KMS-11 (cell line): ENCODE measurements at regions not wholly inside any gene's neighbourhood (a gene's known extent, or its start where the extent isn't known, plus 50 kb on each side); places are given as distances from the start of the nearest gene placed in this dataset.

Experiments
- H2AFZ ChIP-seq: fragments of 200-600 bp; sonication (generic); 2 replicates; pipeline ENCODE4 v1.6.1; 2016; ENCODE audit warnings: antibody characterized with exemption, mixed run types, low read depth
- H3K27ac ChIP-seq: fragments of 200-600 bp; sonication (generic); 2 replicates; pipeline ENCODE4 v1.6.1; 2016; ENCODE audit warnings: mild to moderate bottlenecking, mixed run types
- H3K27me3 ChIP-seq: fragments of 200-600 bp; sonication (generic); 2 replicates; pipeline ENCODE4 v1.6.1; 2017; ENCODE audit warnings: mild to moderate bottlenecking, low read depth, mixed run types, moderate library complexity; ENCODE audit not compliant: insufficient read depth
- H3K36me3 ChIP-seq: fragments of 200-600 bp; sonication (generic); 2 replicates; pipeline ENCODE4 v1.6.1; 2017; ENCODE audit warnings: mild to moderate bottlenecking, mixed run types; ENCODE audit not compliant: insufficient read depth
- H3K4me1 ChIP-seq: fragments of 200-600 bp; sonication (generic); 2 replicates; pipeline ENCODE4 v1.6.1; 2016; ENCODE audit warnings: mild to moderate bottlenecking, low read depth, mixed run types; ENCODE audit not compliant: poor library complexity, severe bottlenecking
- H3K4me2 ChIP-seq: fragments of 200-600 bp; sonication (generic); 2 replicates; pipeline ENCODE4 v1.7.0; 2016; ENCODE audit warnings: mild to moderate bottlenecking, mixed run types
- H3K4me3 ChIP-seq: fragments of 200-600 bp; sonication (generic); IDR thresholded peaks from 2 replicates; pipeline ENCODE4 v1.6.1; 2017; ENCODE audit warnings: low read depth, low read length, mixed read lengths; ENCODE audit not compliant: insufficient read depth
- H3K79me2 ChIP-seq: fragments of 200-600 bp; sonication (generic); 2 replicates; pipeline ENCODE4 v1.6.1; 2016; ENCODE audit warnings: low read depth, mixed run types; ENCODE audit not compliant: insufficient read depth
- H3K9ac ChIP-seq: fragments of 200-600 bp; sonication (generic); 2 replicates; pipeline ENCODE4 v1.6.1; 2016; ENCODE audit warnings: mild to moderate bottlenecking, mixed run types
- H4K20me1 ChIP-seq: fragments of 200-600 bp; sonication (generic); 2 replicates; pipeline ENCODE4 v1.6.1; 2016; ENCODE audit warnings: mild to moderate bottlenecking, mixed run types; ENCODE audit not compliant: insufficient read depth
- TF ChIP-seq, protein P1 (sequence below): fragments of 200-600 bp; sonication (generic); conservative IDR thresholded peaks from 2 replicates; pipeline ENCODE4 v1.6.1; 2017; ENCODE audit warnings: low read depth, mild to moderate bottlenecking, antibody characterized with exemption, low read length, moderate library complexity, mixed read lengths

DNA sequence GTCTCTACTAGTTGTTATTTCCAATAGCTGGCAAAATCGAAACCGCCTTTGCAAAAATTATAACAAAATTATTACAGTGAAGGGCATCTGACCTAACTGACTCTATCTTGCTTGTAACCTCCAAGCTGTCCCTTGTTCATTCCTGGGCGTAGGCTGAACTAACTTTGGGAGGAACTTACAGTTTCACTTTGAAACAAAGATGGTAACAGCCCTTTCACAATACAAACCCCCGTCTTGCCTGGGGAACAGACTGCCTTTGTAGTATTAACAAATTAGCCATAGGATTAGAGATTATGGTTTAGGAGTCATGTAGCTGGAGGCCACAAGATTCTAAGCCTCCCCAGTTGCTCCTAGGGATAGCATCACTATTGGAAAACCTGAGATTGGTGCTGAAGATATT, 131.6 kb upstream of the HSD17B12 start:
- Histone ChIP-seq H3K4me2 (no peak overlapping the region), H3K27me3 (no peaks in the 10 kb centered on the region), H3K9ac (no peak overlapping the region), H3K4me3 (no peak overlapping the region), H3K36me3 (no peaks in the 10 kb centered on the region), H4K20me1 (no peaks in the 10 kb centered on the region), H3K79me2 (no peaks in the 10 kb centered on the region), H3K27ac (no peak overlapping the region), H3K4me1 (peaks cover 26% of the 10 kb centered on the region), H2AFZ (no peak overlapping the region)
- TF ChIP-seq, protein P1, sequence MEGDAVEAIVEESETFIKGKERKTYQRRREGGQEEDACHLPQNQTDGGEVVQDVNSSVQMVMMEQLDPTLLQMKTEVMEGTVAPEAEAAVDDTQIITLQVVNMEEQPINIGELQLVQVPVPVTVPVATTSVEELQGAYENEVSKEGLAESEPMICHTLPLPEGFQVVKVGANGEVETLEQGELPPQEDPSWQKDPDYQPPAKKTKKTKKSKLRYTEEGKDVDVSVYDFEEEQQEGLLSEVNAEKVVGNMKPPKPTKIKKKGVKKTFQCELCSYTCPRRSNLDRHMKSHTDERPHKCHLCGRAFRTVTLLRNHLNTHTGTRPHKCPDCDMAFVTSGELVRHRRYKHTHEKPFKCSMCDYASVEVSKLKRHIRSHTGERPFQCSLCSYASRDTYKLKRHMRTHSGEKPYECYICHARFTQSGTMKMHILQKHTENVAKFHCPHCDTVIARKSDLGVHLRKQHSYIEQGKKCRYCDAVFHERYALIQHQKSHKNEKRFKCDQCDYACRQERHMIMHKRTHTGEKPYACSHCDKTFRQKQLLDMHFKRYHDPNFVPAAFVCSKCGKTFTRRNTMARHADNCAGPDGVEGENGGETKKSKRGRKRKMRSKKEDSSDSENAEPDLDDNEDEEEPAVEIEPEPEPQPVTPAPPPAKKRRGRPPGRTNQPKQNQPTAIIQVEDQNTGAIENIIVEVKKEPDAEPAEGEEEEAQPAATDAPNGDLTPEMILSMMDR = no peak

DNA sequence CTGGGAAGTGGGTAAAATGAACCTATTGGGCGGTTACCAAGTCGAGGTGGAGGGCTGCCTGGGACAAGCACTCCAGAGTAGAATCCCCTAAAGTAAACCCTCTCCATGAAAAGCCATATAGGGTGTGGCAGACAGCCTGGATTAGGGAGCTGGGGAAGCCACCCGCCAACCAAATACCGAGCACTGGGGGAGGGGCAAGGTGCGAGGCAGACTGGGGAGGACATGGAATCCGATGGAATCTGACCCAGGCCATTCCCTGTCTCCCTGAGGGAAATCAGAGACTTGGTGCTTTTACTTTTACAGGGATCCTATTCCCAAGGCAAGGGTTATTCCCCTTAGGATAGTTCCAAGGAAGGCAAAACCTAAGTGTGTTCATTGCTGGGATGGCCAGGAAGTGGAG, 130.9 kb upstream of the HSD17B12 start:
- Histone ChIP-seq H3K27ac (no peak overlapping the region), H3K36me3 (no peaks in the 10 kb centered on the region), H2AFZ (no peak overlapping the region), H3K79me2 (no peaks in the 10 kb centered on the region), H3K27me3 (no peaks in the 10 kb centered on the region), H3K4me1 (peaks cover 32% of the 10 kb centered on the region), H3K9ac (no peak overlapping the region), H4K20me1 (no peaks in the 10 kb centered on the region), H3K4me3 (no peak overlapping the region), H3K4me2 (no peak overlapping the region)
- TF ChIP-seq, protein P1 = no peak

DNA sequence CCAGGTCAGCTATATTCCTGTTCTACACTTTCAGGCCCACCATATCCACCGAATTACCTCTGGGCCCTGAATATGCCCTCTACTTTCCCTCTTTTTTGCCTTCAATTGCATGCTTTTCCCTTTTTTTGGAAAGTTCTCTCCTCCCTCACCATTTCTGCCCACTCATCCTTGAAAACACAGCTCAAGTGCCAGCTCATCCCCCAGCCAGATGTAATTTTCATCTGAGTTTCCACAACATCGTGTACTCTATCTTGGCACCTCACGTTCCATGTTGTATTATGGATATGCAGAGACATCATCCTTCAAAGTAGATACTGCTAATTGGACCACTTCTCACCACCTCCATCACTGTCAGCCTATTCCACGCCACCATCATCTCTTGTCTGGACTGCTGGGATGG, 129.8 kb upstream of the HSD17B12 start:
- no peak overlapping the region for H3K4me3 ChIP-seq
- no peaks in the 10 kb centered on the region for H3K79me2 ChIP-seq
- no peak overlapping the region for H2AFZ ChIP-seq
- no peaks in the 10 kb centered on the region for H3K36me3 ChIP-seq
- TF ChIP-seq, protein P1 = no peak
- H3K27ac ChIP-seq = no peak overlapping the region
- no peaks in the 10 kb centered on the region for H4K20me1 ChIP-seq
- H3K4me1 ChIP-seq = peaks cover 43% of the 10 kb centered on the region
- H3K4me2 ChIP-seq = no peak overlapping the region
- H3K9ac ChIP-seq = no peak overlapping the region
- no peaks in the 10 kb centered on the region for H3K27me3 ChIP-seq

DNA sequence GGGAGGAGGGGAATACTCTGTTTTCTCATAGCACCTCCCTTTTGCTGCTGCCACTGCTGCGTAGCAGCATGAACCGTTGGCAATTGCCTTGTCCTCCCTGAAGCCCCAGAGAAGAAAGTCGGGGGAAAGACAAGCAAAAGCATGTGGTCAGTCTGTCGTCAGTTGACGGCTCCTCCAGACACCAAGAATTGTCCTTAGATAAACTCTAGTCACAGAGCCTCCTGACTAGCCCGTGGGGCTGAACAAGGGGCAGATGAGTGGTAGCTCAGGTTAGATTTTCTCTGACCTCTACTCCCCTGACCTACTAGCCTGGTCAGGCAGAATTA, 126.4 kb upstream of the HSD17B12 start:
- Histone ChIP-seq H3K27ac (peak overlapping the region; percentile 89), H3K4me2 (peak overlapping the region; percentile 92), H4K20me1 (no peaks in the 10 kb centered on the region), H3K79me2 (no peaks in the 10 kb centered on the region), H3K4me3 (no peak overlapping the region), H3K36me3 (no peaks in the 10 kb centered on the region), H3K27me3 (no peaks in the 10 kb centered on the region), H3K9ac (peak overlapping the region; percentile 54), H2AFZ (peak overlapping the region; percentile 38; the same call in 1 of the 2 replicates), H3K4me1 (peaks cover 58% of the 10 kb centered on the region)
- TF ChIP-seq, protein P1 = no peak

DNA sequence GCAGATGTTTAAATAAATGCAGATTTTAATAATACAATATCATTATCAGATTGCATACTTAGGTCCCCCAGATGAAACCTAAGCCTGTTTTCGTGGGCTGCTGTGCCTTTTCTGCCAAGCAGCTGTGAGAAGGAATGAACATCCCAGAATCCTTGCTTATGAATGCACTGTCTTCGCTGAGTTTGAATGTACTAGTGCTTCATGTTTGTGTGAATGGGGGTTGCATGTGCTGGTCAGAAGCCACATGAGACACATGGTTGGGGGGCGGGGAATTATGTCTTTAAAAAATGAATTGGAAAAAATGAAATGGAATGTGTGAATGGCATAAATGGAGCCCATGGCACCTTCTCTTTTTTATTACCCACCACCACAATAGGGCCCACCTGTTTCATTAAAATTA, 125.4 kb upstream of the HSD17B12 start:
- peak overlapping the region; percentile 38; the same call in 1 of the 2 replicates for H2AFZ ChIP-seq
- TF ChIP-seq, protein P1 = no peak
- H3K9ac ChIP-seq = peak overlapping the region; percentile 10; the same call in 1 of the 2 replicates
- H3K27me3 ChIP-seq = no peaks in the 10 kb centered on the region
- H4K20me1 ChIP-seq = no peaks in the 10 kb centered on the region
- no peak overlapping the region for H3K4me3 ChIP-seq
- peak overlapping the region; percentile 92 for H3K4me2 ChIP-seq
- H3K36me3 ChIP-seq = no peaks in the 10 kb centered on the region
- H3K4me1 ChIP-seq = peaks cover 58% of the 10 kb centered on the region
- H3K79me2 ChIP-seq = no peaks in the 10 kb centered on the region
- peak overlapping the region; percentile 89 for H3K27ac ChIP-seq
